H1 (cell line): ENCODE measurements at regions not wholly inside any gene's neighbourhood (a gene's known extent, or its start where the extent isn't known, plus 50 kb on each side); places are given as distances from the start of the nearest gene placed in this dataset.
A peak's percentile ranks its signal among the peaks of the same experiment; 100 is the strongest.

Experiments
- CTCF ChIA-PET: fragments of 300-600 bp; sonication (Branson Sonifier 250); formaldehyde crosslinking; loops from one replicate; lab custom pipeline; 2021; ENCODE audit not compliant: partially characterized antibody; lab: Charles Lee
- POLR2A ChIA-PET: fragments of 300-600 bp; sonication (Branson Sonifier 250); formaldehyde crosslinking; loops from one replicate; lab custom pipeline; 2021; ENCODE audit warnings: inconsistent platforms; ENCODE audit not compliant: partially characterized antibody; lab: Charles Lee
- DNase-seq, 2 experiments: peaks; one replicate each; pipeline versions ENCODE4 v3.0.0 to v3.0.0-alpha.2; 2010 to 2022; ENCODE audit warnings: low spot score in 2 of 2, low read depth in 1 of 2, mixed read lengths in 1 of 2
- FAIRE-seq: peaks from 2 replicates; lab custom pipeline; 2011; peaks lifted over from hg19 to GRCh38; lab: Jason Lieb, UNC
- H2AFZ ChIP-seq: 2 replicates; pipeline ENCODE4 v1.8.1; 2012; ENCODE audit warnings: low read length, inconsistent platforms
- H2AK5ac ChIP-seq: 2 replicates; pipeline ENCODE4 v1.6.1; 2013; ENCODE audit warnings: low read depth, low read length
- H2BK120ac ChIP-seq: replicated peaks from 2 replicates; pipeline ENCODE3; 2013; ENCODE audit warnings: low read depth, low read length, inconsistent platforms
- H2BK12ac ChIP-seq: 2 replicates; pipeline ENCODE4 v1.6.1; 2013; ENCODE audit warnings: low read depth, low read length
- H2BK15ac ChIP-seq: 2 replicates; pipeline ENCODE4 v1.6.1; 2013; ENCODE audit warnings: low read length
- H2BK20ac ChIP-seq: 2 replicates; pipeline ENCODE4 v1.6.1; 2013; ENCODE audit warnings: low read length
- H2BK5ac ChIP-seq: 2 replicates; pipeline ENCODE4 v1.6.1; 2013; ENCODE audit warnings: low read depth, low read length
- H3K14ac ChIP-seq: 2 replicates; pipeline ENCODE4 v1.6.1; 2013; ENCODE audit warnings: inconsistent platforms; ENCODE audit not compliant: insufficient read length
- H3K18ac ChIP-seq: 2 replicates; pipeline ENCODE4 v1.6.1; 2013; ENCODE audit warnings: low read length; ENCODE audit errors: extremely low read depth
- H3K23ac ChIP-seq: 2 replicates; pipeline ENCODE4 v1.6.1; 2013; ENCODE audit warnings: inconsistent platforms; ENCODE audit not compliant: insufficient read length
- H3K23me2 ChIP-seq: 2 replicates; pipeline ENCODE4 v1.6.1; 2013; ENCODE audit warnings: low read depth, low read length
- H3K27ac ChIP-seq: 2 replicates; pipeline ENCODE4 v1.6.1; 2011; ENCODE audit warnings: low read depth, low read length, inconsistent platforms
- H3K27me3 ChIP-seq, 4 experiments: replicated peaks in 1 of 4; 1 replicate in 1 of 4; 2 replicates in 3 of 4; pipeline versions ENCODE4 v1.6.1 to v1.8.1; 2011 to 2013; ENCODE audit warnings: low read length in 3 of 4, mild to moderate bottlenecking in 3 of 4, inconsistent platforms in 2 of 4, mixed read lengths in 2 of 4, moderate library complexity in 1 of 4; ENCODE audit not compliant: control insufficient read depth in 3 of 4, insufficient read depth in 3 of 4; ENCODE audit errors: extremely low read depth in 1 of 4
- H3K36me3 ChIP-seq, 4 experiments: 2 replicates each; pipeline versions ENCODE4 v1.6.1 to v1.8.1; 2011 to 2013; ENCODE audit warnings: mild to moderate bottlenecking in 4 of 4, low read length in 3 of 4, moderate library complexity in 2 of 4, control low read depth in 1 of 4, inconsistent platforms in 1 of 4; ENCODE audit not compliant: insufficient read depth in 4 of 4, control insufficient read depth in 2 of 4
- H3K4ac ChIP-seq: replicated peaks from 2 replicates; pipeline ENCODE3; 2013; ENCODE audit warnings: low read length, low read depth, mixed read lengths, inconsistent platforms; ENCODE audit not compliant: insufficient read length
- H3K4me1 ChIP-seq, 4 experiments: replicated peaks in 1 of 4; 1 replicate in 1 of 4; 2 replicates in 3 of 4; pipeline versions ENCODE4 v1.6.1 to v1.8.1; 2011 to 2013; ENCODE audit warnings: low read length in 3 of 4, inconsistent platforms in 2 of 4, mixed read lengths in 1 of 4; ENCODE audit not compliant: insufficient read depth in 4 of 4, control insufficient read depth in 3 of 4
- H3K4me2 ChIP-seq, 2 experiments: 2 replicates each; pipeline versions ENCODE4 v1.6.1 to v1.8.1; 2011 to 2013; ENCODE audit warnings: low read depth in 2 of 2, low read length in 2 of 2, control low read depth in 1 of 2, inconsistent platforms in 1 of 2, mild to moderate bottlenecking in 1 of 2; ENCODE audit not compliant: insufficient read depth in 1 of 2
- H3K4me3 ChIP-seq, 4 experiments: fragments of 200-600, 300-600 bp in 1 of 4; sonication (generic), shearing (Covaris generic), sonication (Bioruptor Twin) in 1 of 4; 2 replicates each; pipeline versions ENCODE4 v1.5.1 to v1.8.1; 2011 to 2016; ENCODE audit warnings: low read length in 4 of 4, low read depth in 3 of 4, control low read depth in 2 of 4, inconsistent platforms in 2 of 4, mild to moderate bottlenecking in 2 of 4, mixed read lengths in 1 of 4, moderate library complexity in 1 of 4; ENCODE audit not compliant: insufficient read depth in 2 of 4; ENCODE audit errors: extremely low read depth in 1 of 4
- H3K56ac ChIP-seq: replicated peaks from 2 replicates; pipeline ENCODE3; 2013; ENCODE audit warnings: low read depth, mild to moderate bottlenecking, mixed read lengths, low read length, inconsistent platforms; ENCODE audit not compliant: insufficient read length
- H3K79me1 ChIP-seq: 2 replicates; pipeline ENCODE4 v1.6.1; 2013; ENCODE audit warnings: low read depth, low read length, control low read depth
- H3K79me2 ChIP-seq, 2 experiments: 2 replicates each; pipeline versions ENCODE4 v1.6.1 to v1.8.1; 2012 to 2013; ENCODE audit warnings: low read length in 2 of 2, mild to moderate bottlenecking in 2 of 2, inconsistent platforms in 1 of 2; ENCODE audit not compliant: insufficient read depth in 2 of 2, control insufficient read depth in 1 of 2
- H3K9ac ChIP-seq, 4 experiments: replicated peaks in 1 of 4; 1 replicate in 1 of 4; 2 replicates in 3 of 4; pipeline versions ENCODE4 v1.6.1 to v1.8.1; 2011 to 2013; ENCODE audit warnings: low read depth in 3 of 4, low read length in 3 of 4, control low read depth in 2 of 4, mild to moderate bottlenecking in 2 of 4, moderate library complexity in 2 of 4, inconsistent platforms in 1 of 4; ENCODE audit errors: extremely low read depth in 1 of 4
- H3K9me3 ChIP-seq, 2 experiments: 2 replicates each; pipeline versions ENCODE4 v1.6.1 to v1.8.1; 2012 to 2013; ENCODE audit warnings: mild to moderate bottlenecking in 2 of 2, moderate library complexity in 2 of 2, control low read depth in 1 of 2, inconsistent platforms in 1 of 2, low read depth in 1 of 2, low read length in 1 of 2, mixed read lengths in 1 of 2; ENCODE audit not compliant: insufficient read depth in 2 of 2
- H4K20me1 ChIP-seq, 2 experiments: replicated peaks in 1 of 2; 2 replicates each; pipeline versions ENCODE3 to v1.8.1; 2011 to 2013; ENCODE audit warnings: inconsistent platforms in 2 of 2, low read length in 2 of 2, mild to moderate bottlenecking in 1 of 2; ENCODE audit not compliant: insufficient read depth in 2 of 2, control insufficient read depth in 1 of 2
- H4K5ac ChIP-seq: 2 replicates; pipeline ENCODE4 v1.6.1; 2013; ENCODE audit warnings: low read length, low read depth, mixed read lengths, inconsistent platforms; ENCODE audit not compliant: insufficient read length
- H4K8ac ChIP-seq: 2 replicates; pipeline ENCODE4 v1.8.0; 2013; ENCODE audit warnings: mild to moderate bottlenecking, moderate library complexity, low read length, inconsistent platforms; ENCODE audit not compliant: insufficient read depth; ENCODE audit errors: extremely low read depth
- H4K91ac ChIP-seq: replicated peaks from 2 replicates; pipeline ENCODE3; 2013; ENCODE audit warnings: low read length, mixed read lengths, inconsistent platforms; ENCODE audit not compliant: insufficient read length
- ASH2L ChIP-seq: fragments of 200-600, 300-600 bp; sonication (generic); IDR thresholded peaks from one replicate; pipeline ENCODE4 v1.7.1; 2017; ENCODE audit warnings: low read length
- CEBPB ChIP-seq: IDR thresholded peaks from 2 replicates; pipeline ENCODE4 v1.6.1; 2012; ENCODE audit warnings: low read depth, low read length
- GTF2F1 ChIP-seq: IDR thresholded peaks from 2 replicates; pipeline ENCODE4 v1.6.1; 2012; ENCODE audit warnings: low read depth, low read length, improper control_type of control experiment, borderline replicate concordance
- MAFK ChIP-seq: IDR thresholded peaks from 2 replicates; pipeline ENCODE4 v1.6.1; 2012; ENCODE audit warnings: low read depth, mild to moderate bottlenecking, improper control_type of control experiment, low read length
- SP4 ChIP-seq: IDR thresholded peaks from 2 replicates; pipeline ENCODE4 v1.6.1; 2012; ENCODE audit warnings: low read length, inconsistent platforms
- WGBS, 2 experiments: shearing (Covaris generic) in 1 of 2; methylation state at CpG; one replicate each; pipeline versions ENCODE4 v1.1.6 to v1.1.7; 2013 to 2015; ENCODE audit warnings: low lambda C conversion rate in 2 of 2, mixed read lengths in 2 of 2, inconsistent platforms in 1 of 2, low coverage in 1 of 2, missing lambda C conversion rate in 1 of 2; ENCODE audit not compliant: insufficient replicate concordance in 2 of 2, insufficient coverage in 1 of 2, insufficient read length in 1 of 2; ENCODE audit errors: extremely low coverage in 1 of 2, missing lambda C conversion rate in 1 of 2; 5-methylcytosine and 5-hydroxymethylcytosine counted together

- DNase-seq = no peak
- Histone ChIP-seq H3K36me3 (no peaks in the 10 kb centered on the region), H3K4me3 (no peak overlapping the region), H3K4me2 (no peak overlapping the region), H4K8ac (no peak overlapping the region), H3K9ac (no peak overlapping the region), H3K4ac (no peak overlapping the region), H4K91ac (no peak overlapping the region), H2BK20ac (no peak overlapping the region), H3K14ac (no peak overlapping the region), H2BK15ac (no peak overlapping the region), H3K18ac (no peak overlapping the region), H3K4me1 (no peaks in the 10 kb centered on the region), H2AK5ac (no peak overlapping the region), H3K23me2 (no peaks in the 10 kb centered on the region), H2AFZ (0 out of 2 replicates have a peak overlapping the region, but pooled peaks have one; percentile 27), H2BK120ac (no peak overlapping the region), H3K56ac (no peak overlapping the region)
- POLR2A ChIA-PET = no interaction called here
- FAIRE-seq = no peak
- CTCF ChIA-PET = no interaction called here
- WGBS, 2 experiments = 95% methylated on average over 4 of the region's 4 CpGs; no CpG with 5 or more reads in 1 of the 2 experiments
- TF ChIP-seq GTF2F1 (no peak), MAFK (no peak), CEBPB (no peak), SP4 (no peak), ASH2L (no peak)
- TF ChIP-seq, all 59 proteins: peak for 0
- no peak overlapping the region for H3K27ac ChIP-seq
- H3K79me2 ChIP-seq = no peaks in the 10 kb centered on the region
- H3K79me1 ChIP-seq = no peaks in the 10 kb centered on the region
- H4K5ac ChIP-seq = no peak overlapping the region
- no peak overlapping the region for H3K23ac ChIP-seq
- no peak overlapping the region for H2BK5ac ChIP-seq
- H3K27me3 ChIP-seq = no peaks in the 10 kb centered on the region
- no peaks in the 10 kb centered on the region for H3K9me3 ChIP-seq
- no peaks in the 10 kb centered on the region for H4K20me1 ChIP-seq
- no peak overlapping the region for H2BK12ac ChIP-seq
Measured at GRCh38 chr3:73945541-73945940, 320.8 kb upstream of the PDZRN3 start.
